LNCaP clone FGC (cell line): ENCODE measurements at regions not wholly inside any gene's neighbourhood (a gene's known extent, or its start where the extent isn't known, plus 50 kb on each side); places are given as distances from the start of the nearest gene placed in this dataset.

ENCODE experiments used
- DNase-seq: peaks from one replicate; pipeline ENCODE4 v3.0.0-alpha.2; 2011; ENCODE audit warnings: low read depth
- H3K4me3 ChIP-seq: 2 replicates; pipeline ENCODE4 v1.5.1; 2011; ENCODE audit warnings: mild to moderate bottlenecking, low read depth, low read length, control low read depth
- CTCF ChIP-seq: IDR thresholded peaks from 2 replicates; pipeline ENCODE4 v1.5.1; 2012; ENCODE audit warnings: mild to moderate bottlenecking; ENCODE audit not compliant: control insufficient read depth, insufficient read depth; ENCODE audit errors: extremely low read depth

- DNase-seq = no peak
- TF ChIP-seq CTCF = no peak
- H3K4me3 ChIP-seq = no peak overlapping the region
These were observed 397.4 kb upstream of the PKN2 start for GRCh38 chr1:88286716-88287115.

DNA sequence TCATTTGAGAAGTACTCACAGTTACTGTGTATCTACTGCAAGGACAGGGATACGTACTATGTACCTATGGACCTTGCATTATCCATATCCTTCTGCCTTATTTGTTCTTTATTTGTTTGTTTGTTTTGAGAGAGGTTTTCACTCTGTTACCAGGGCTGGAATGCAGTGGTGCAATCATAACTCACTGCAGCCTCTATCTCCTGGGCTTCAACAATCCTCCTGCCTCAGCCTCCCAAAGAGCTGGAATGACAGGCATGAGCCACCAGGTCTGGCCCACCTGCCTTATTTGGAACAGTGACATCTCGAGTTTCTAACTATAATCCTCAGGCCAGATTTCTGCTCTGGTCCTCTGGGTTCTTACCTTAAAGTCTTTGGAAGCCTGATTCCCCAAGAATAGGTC is 395.5 kb upstream of the PKN2 start:
- no peak for TF ChIP-seq CTCF
- no peak overlapping the region for H3K4me3 ChIP-seq
- no peak for DNase-seq

GRCh38 chr1:88289401-88290102 is 394.5 kb upstream of the PKN2 start:
- no peak overlapping the region for H3K4me3 ChIP-seq
- TF ChIP-seq CTCF = no peak
- no peak for DNase-seq

DNA sequence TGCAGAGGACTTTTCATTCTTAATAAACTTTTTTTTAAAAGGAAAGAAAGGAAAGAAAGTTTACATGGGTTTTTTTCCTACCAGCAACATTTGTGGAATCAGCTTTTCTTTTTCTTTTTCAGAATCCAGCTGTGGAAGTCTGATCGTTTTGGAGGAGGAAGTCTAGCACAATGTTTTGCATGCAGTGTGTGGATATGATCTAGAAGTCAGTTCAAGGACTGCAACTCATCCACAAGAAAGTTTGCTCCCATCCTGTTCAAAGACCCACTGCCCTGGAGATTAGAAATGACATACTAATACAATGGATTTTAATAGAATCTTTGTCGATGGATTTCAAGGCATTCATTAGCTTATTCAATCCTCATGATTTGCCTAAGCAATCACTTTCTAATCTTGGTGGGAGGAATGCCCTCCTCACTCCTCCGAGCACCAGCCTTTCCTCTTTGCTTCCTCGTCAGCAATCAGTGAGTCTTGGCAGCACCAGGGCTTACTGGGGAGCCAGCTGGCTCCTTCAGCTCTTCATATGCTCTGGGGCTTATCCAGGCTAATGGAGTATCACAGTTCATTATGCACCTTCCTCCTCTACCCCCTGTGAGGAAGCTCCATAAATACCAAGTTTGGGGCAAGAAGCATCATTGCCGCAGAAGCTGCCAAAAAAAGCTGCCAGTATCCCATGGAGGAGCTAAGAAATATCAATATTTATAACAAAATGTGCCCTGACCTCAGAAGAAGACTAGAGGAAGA is 392.3 kb upstream of the PKN2 start:
- TF ChIP-seq CTCF = no peak
- H3K4me3 ChIP-seq = no peak overlapping the region
- no peak for DNase-seq

- H3K4me3 ChIP-seq = no peak overlapping the region
- no peak for TF ChIP-seq CTCF
- DNase-seq = no peak
These were observed 390.3 kb upstream of the PKN2 start for GRCh38 chr1:88293691-88294190.

DNA sequence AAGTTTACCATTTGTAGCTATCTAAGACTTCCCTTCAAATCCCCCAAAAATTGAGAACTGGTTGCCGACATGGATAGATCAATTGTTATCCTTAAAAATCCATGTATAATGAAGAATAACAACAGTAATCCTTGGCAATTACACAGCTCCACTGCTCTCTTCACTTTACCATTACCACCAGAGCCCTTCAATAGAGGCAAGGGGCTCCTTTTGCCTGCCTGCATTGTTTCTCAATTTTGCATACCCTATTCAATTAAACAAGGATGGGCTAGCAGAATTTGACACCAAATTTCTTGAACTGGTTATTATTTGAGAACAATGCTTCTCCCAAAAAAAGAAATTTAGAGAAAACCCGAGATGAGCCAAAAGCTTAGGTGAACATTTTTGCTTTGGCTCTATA is 387.8 kb upstream of the PKN2 start:
- H3K4me3 ChIP-seq = no peak overlapping the region
- no peak for DNase-seq
- no peak for TF ChIP-seq CTCF
